GM18907 (cell line): ENCODE measurements at regions not wholly inside any gene's neighbourhood (a gene's known extent, or its start where the extent isn't known, plus 50 kb on each side); places are given as distances from the start of the nearest gene placed in this dataset.
"Not testable (repeated sequence)": the region's sequence is repeated elsewhere in the genome, so short reads cannot be mapped to it uniquely, and the experiment has no call there.

Source experiments
- ATAC-seq: cut with Tn5 transposase; IDR thresholded peaks from one replicate; pipeline ENCODE4 v1.9.1; 2021; ENCODE audit warnings: mild to moderate bottlenecking, moderate library complexity; ENCODE audit not compliant: unreplicated experiment

DNA sequence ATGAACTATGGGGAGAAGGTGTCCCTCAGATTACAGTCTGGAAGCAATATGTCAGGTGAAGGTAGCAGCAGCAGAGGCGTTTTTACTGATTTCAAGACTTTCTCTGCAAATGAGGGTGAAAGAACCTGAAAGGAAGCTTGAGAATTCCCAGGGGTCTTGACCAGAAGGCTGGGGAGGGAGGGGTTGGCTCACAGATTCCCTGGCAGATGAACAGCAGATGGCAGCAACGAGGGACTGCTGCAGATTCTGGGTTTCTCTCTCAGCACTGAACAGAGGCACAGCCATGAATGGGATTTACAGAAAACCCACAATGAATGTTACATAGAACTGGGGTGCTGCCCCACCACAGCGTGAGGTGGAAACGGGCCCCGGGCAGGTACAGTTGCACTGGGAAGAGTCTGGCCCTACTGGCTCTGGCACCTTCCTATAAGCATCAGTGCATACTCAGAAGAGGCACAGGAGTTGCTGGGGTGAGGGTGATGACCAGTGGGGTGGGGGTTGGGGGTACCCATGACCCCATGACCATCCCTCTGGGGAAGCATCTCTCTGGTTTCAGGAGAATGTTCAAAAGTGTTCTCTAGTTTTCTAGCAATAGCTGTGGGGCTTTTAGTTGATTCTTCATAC is 317.8 kb downstream of the SH2D4B start:
- peak; percentile 84 for ATAC-seq

DNA sequence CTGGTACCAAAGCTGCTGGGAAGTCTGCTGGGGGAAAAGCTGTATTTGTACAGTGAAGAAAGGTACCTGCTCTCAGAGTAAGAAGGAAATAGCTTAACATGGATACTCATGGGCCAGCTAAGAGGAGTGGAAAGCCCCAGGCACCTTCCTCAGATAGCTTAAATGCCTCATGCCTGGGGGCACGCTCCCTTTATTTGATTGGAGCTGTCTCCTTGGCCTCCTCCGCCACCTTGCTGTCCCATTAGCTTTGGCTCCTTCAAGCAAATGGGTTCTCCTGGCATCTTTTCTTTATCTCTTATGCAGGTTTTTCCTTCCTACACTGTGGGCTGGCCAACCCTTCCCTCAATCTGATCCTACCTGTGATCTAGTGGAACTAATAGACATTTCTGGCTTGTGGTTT is 318.5 kb downstream of the SH2D4B start:
- no peak for ATAC-seq

DNA sequence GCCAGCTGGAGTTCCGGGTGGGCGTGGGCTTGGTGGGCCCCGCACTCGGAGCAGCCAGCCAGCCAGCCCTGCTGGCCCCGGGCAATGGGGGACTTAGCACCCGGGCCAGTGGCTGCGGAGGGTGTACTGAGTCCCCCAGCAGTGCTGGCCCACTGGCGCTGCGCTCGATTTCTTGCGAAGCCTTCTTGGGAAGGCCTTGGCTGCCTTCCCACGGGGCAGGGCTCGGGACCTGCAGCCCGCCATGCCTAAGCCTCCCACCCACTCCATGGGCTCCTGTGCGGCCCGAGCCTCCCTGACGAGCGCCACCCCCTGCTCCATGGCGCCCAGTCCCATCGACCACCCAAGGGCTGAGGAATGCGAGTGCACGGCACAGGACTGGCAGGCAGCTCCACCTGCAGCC is 321.6 kb downstream of the SH2D4B start:
- not testable (repeated sequence) for ATAC-seq

DNA sequence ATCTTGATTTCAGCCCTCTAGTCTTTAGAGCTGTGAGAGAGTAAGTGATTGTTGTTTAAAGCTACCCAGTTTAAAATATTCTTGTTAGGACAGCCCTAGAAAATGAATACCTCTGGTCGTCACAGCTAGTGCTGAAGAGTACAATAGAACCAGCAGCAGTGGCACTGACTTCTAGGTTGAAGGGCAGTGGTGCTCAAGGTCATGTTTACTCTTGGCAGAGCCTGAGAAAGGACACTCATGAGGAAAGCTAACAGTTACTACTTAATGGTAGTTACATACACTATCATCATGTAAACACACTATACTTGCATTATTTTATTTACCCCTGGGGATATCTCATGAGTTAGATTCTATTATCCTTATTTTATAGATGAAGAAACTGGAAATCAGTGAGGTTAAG is 323.0 kb downstream of the SH2D4B start:
- ATAC-seq = no peak

DNA sequence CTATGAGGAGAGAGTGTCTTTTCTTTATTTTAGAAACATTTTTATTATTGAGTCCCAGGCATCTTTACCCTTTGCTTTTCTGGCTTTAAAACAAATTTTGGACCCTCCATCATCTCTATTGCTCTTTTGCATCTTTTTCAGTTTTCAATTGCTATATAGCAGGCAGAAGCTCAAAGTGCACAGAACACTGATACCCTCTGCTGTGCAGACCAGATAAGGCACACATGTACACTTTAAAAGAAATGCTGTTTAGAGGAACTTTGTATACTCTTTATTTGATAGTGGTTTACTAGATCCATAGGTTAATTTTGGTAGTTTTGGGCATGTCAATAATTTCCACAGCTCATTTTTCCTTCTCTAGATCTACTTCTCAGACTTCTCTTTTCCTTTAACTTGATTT is 324.2 kb downstream of the SH2D4B start:
- ATAC-seq = no peak

DNA sequence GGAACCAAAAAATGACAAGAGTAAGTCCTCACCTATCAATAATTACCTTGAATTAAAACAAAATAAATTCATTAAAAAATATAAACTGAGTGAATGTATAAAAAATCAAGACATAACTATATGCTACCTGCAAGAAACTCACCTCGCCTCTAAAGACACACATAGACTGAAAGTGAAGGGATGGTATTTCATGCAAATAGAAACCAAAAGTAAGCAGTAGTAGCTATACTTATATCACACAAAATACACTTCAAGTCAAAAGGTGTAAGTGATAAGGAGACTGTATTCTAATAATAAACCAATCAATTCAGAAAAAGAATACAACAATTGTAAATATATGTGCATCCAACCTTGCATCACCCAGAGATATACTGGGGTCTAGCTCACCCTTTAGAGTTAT is 332.6 kb downstream of the SH2D4B start:
- ATAC-seq = peak; percentile 85

DNA sequence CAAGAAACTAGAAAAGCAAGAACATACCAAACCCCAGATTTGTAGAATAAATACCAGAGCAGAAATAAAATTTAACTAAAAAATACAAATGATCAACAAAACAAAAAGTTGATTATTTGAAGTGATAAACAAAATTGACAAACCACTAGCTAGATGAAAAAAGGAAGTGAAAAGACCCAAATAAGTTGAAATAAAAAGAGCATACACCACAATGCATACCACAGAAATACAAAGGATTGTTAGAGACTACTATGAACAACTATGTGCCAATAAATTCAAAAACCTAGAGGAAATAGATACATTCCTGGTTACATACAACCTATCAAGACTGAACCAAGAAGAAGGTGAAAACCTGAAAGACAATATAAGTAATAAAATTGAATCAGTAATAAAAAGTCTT is 333.4 kb downstream of the SH2D4B start:
- ATAC-seq = peak; percentile 81

DNA sequence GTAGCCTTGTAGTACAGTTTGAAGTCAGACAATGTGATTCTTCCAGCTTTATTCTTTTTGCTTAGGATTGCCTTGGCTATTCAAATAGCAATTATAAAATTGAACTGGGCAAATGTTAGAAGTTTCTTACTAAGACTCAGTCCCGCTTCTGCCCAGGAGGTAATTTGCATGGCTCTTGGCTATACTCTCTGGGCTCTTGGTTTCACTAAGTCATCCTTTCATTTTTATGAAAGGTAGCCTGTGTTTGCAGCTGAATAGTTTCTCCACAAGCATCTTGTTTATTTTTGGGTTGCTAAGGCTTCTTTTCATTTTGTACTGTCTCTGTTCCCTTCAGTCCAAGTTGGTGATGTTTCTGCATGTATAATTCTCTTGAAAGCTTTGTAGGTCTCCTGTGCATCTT is 340.6 kb downstream of the SH2D4B start:
- peak; percentile 68 for ATAC-seq

- ATAC-seq = no peak
Measured at GRCh38 chr10:80890146-80890545, 352.4 kb downstream of the SH2D4B start.

- no peak for ATAC-seq
Measured at GRCh38 chr10:80893256-80893655, 355.6 kb downstream of the SH2D4B start.

- no peak for ATAC-seq
Measured at GRCh38 chr10:80894311-80894791, 356.6 kb downstream of the SH2D4B start.

DNA sequence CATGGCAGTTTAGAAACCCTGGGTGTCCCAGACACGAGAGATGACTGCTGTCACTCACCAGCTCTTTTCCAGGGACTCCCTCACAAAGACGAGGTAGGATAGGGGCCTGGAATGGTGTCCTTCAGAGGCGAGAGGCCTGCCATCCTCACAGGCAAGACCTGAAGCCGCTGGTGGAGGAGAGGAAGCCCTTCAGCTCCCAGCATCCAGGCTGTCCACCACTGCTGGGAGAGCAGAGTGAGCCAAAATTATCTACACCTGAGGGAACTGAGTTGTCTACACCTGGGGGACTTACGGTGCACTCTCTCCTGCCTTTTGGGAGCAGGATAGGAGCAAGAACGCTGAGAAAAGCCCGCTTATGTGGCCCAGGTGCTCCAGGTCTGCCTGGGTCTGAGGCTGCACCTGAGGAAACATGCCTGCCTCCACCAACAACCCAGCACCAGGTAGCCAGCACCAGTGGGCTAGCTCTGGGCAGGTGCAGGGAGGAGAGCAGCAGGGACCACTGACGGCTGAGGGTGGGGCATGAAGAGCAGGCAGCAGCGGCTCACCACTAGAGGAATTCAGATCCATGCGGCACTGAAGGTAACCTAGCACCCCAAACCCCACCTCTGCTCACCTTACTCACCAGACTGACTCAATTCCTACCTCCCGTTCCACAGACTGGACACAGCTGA is 357.2 kb downstream of the SH2D4B start:
- ATAC-seq = no peak

DNA sequence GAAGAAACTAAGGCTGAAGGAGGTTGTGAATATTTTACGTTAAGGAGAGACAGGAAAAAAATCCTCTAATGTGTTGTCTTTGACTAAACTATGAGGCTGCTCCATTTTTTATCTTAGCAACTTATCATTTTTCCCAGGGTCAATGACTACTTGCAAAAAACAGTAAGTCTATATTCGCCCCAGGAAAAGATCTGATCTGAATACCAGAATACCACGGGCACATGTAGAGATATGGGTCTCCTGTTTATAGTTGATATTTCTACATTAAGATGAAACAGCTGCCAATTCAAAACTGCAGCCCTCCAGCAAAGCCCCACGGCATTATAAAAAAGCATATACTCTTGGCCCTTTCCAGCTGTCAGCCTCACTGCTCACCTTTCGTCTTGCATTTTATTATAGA is 358.4 kb downstream of the SH2D4B start:
- no peak for ATAC-seq

DNA sequence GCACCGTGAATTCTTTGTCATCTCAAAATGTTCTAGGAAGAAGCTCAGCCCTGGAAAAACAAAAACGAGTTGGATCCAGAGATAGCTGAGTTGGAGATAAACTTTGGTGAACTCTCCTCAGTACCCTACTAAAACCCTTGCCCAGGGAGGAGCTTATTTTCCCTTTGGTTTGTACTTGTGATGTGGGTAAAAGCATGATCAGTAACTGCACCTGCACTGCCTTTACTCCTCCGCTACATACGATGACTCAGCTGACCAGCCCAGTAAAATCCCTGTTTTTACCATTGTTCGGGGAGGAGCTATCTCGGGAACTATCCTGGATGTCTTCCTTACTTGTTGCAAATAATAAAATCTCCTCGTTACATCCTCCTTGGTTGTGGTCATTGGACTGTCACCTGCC is 359.3 kb downstream of the SH2D4B start:
- no peak for ATAC-seq

DNA sequence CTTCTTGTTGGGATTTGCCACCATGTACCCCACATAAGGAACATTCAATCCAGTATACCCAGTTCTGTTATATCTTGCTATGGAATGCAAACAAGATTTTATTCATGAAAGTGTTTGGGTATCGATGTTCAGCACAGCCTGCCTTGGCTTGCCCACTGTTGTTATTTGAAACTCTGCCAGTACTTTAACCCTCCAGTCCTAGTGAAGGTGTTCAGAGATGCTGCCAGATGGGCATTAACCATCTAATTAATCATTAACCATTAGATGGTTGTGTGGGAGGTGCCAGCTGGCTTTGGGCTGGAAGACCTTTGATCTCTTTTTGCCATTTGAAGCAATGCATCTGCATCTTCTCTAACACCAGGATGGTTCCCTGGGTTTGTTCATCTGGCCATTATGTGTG is 363.0 kb downstream of the SH2D4B start:
- peak; percentile 63 for ATAC-seq

- no peak for ATAC-seq
Measured at GRCh38 chr10:80908611-80909010, 370.9 kb downstream of the SH2D4B start.

GRCh38 chr10:80909254-80909653 is 371.6 kb downstream of the SH2D4B start:
- ATAC-seq = no peak

DNA sequence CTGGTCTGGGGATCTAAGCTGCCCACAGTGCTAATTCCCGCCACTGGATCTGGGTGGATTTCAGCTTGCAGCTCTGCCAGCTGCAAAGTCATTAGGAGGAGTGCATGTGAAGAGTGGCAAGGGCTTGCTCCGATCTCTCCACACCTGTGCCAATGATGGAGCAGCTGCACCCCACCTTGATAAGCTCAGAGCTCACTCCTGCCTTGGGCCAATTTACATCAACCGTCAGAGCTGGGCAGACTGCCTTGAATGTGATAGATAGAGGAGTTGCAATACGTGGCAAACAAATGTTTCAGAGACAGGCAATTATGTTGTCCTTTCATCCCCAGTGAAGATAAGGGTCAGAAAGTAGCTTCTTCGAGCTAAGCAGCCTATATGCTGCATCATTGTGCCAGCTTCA is 379.9 kb downstream of the SH2D4B start:
- ATAC-seq = no peak

DNA sequence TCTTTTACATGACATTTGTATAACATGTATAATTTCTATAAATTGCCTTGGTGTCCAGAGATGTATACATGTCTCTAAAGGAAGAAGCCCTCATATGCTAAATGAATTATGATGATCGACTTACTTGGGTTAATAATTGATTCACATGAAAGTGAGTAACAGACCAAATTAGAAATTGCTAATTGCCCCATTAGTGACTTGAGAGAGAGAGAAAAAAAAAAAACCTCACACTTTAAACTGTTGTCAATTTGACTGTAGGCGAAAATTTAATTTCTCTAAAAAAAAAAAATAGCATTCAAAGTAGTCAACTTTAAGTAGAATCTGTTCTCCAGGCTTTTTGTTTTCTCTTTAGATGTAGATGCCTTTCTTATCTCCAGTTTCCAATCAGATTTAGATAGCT is 383.3 kb downstream of the SH2D4B start:
- no peak for ATAC-seq

- ATAC-seq = peak; percentile 63
Measured at GRCh38 chr10:80924063-80924952, 386.6 kb downstream of the SH2D4B start.

- ATAC-seq = no peak
Measured at GRCh38 chr10:80927419-80928078, 389.8 kb downstream of the SH2D4B start.
